Neural progenitor cell (in vitro differentiated cells): ENCODE measurements at regions not wholly inside any gene's neighbourhood (a gene's known extent, or its start where the extent isn't known, plus 50 kb on each side); places are given as distances from the start of the nearest gene placed in this dataset.
"Not testable (repeated sequence)": the region's sequence is repeated elsewhere in the genome, so short reads cannot be mapped to it uniquely, and the experiment has no call there.

Experiments used
- EZH2 ChIP-seq: fragments of 200-600 bp; sonication (generic); IDR thresholded peaks from 2 replicates; pipeline ENCODE4 v1.6.1; 2017; ENCODE audit warnings: antibody characterized with exemption, mild to moderate bottlenecking, moderate library complexity
- EZH2phosphoT487 ChIP-seq: fragments of 200-600 bp; sonication (generic); IDR thresholded peaks from 2 replicates; pipeline ENCODE4 v1.6.1; 2017; ENCODE audit warnings: antibody characterized with exemption

DNA sequence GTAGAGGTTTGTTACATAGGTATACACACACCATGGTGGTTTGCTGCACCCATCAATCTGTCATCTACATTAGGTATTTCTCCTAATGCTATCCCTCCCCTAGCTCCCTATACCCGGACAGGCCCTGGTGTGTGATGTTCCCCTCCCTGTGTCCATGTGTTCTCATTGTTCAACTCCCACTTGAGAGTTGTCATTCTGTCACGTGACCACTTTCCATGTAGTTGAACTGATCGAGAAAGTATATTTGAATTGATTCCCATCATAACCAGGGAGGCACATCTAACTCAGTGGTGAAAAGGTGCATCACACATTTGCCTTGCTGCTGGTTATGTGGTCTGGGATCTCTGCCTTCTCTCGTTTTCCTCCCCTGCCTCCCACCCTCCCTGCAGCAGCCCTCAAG is 491.4 kb downstream of the NTRK2 start:
- not testable (repeated sequence) for TF ChIP-seq EZH2phosphoT487, EZH2
